ENCODE measurements at regions not wholly inside any gene's neighbourhood (a gene's known extent, or its start where the extent isn't known, plus 50 kb on each side); places are given as distances from the start of the nearest gene placed in this dataset.

DNA sequence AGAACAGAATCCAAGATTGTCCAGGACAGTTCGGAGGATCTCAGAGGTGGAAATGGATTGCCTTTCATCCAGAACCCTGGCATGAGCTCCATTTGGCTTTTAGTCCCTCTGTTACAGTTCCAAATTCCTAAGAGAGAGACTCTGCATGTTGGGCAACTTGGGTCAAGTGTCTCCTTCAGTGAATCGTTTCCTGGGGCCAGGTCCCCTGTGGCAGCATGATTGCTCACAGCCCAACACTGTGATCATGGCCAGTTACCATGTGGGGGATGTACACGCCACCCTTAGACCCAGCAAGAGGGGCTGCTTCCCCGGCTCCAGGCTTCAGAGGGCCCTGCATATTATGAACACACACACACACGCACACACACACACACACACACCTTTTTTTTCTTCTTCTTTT lies 118.6 kb upstream of the GLI2 start:
- TF ChIP-seq, protein P1, sequence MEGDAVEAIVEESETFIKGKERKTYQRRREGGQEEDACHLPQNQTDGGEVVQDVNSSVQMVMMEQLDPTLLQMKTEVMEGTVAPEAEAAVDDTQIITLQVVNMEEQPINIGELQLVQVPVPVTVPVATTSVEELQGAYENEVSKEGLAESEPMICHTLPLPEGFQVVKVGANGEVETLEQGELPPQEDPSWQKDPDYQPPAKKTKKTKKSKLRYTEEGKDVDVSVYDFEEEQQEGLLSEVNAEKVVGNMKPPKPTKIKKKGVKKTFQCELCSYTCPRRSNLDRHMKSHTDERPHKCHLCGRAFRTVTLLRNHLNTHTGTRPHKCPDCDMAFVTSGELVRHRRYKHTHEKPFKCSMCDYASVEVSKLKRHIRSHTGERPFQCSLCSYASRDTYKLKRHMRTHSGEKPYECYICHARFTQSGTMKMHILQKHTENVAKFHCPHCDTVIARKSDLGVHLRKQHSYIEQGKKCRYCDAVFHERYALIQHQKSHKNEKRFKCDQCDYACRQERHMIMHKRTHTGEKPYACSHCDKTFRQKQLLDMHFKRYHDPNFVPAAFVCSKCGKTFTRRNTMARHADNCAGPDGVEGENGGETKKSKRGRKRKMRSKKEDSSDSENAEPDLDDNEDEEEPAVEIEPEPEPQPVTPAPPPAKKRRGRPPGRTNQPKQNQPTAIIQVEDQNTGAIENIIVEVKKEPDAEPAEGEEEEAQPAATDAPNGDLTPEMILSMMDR (IDR thresholded peaks at IDR 0.05; ENCODE audit: low read length), result no peak
- no peak for TF ChIP-seq EZH2 (IDR thresholded peaks at IDR 0.05; ENCODE audit: borderline replicate concordance, low read length)

All from OCI-LY1 (cell line).